ENCODE measurements at regions not wholly inside any gene's neighbourhood (a gene's known extent, or its start where the extent isn't known, plus 50 kb on each side); places are given as distances from the start of the nearest gene placed in this dataset.

DNA sequence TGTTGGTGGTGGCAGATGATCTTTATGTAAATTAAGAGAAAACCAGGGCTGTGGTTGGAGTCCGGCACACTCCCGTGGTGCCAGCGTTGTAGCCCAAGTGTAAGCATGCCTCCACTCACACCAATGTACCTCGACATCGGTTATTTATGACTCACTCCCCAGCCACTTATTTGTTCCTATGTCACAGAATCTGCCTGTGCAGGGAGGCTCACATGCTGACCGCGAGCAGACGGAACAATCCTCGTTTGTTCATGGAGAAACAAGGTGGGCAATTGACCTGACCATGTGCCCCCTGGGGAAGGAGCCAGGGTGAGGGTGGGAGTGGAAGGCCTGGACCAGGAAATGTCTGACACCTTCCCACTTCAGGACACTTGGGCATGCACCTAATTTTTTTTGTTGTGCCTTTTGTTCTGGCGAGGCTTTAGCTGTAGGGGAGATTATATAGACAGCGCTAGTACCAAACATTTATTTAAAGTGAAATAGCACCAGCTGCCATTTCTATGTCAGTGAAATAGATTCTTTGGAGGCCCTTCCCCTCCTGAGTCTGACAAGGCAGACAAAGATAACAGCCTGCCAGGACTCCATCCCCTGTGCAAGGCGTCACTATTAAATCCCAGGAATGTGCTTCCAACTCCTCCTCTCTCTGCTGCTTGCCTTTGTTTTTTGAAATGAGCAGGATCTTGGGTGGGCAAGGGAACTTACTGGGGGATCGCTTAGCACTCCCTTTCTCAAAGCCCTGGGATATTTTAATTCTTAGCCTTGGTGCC is 394.2 kb downstream of the FGF9 start:
- in situ Hi-C loops (cut with HindIII; ENCODE audit: low sequenced_read_pairs), result no loop called here
- DNase-seq (ENCODE audit: low spot score), result no peak

- in situ Hi-C loops (cut with HindIII; ENCODE audit: low sequenced_read_pairs), result no loop called here
- no peak for DNase-seq (ENCODE audit: low spot score)
These were observed 402.8 kb downstream of the FGF9 start for GRCh38 chr13:22073718-22074117.

DNA sequence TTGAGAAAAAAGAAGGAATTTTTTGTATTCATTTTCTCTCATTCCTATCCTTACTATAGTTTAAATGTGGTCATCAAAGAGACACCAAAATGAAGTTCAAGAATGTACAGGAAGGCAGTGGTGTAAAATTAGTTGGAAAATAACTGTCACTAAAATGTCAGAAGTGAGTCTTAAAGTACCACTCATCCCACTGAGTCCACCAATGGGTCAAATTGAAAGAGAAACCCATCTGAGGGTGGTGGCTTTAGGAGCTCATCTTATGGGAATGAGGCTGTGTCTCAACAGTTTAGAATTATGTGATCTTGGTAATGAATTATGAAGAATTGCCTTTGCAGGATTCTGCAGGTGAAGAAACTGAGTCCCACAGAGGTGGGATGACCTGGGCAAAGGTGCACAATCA is 403.5 kb downstream of the FGF9 start:
- no peak for DNase-seq (ENCODE audit: low spot score)
- in situ Hi-C loops (cut with HindIII; ENCODE audit: low sequenced_read_pairs), result no loop called here

GRCh38 chr13:22076658-22077057 is 405.8 kb downstream of the FGF9 start:
- in situ Hi-C loops (cut with HindIII; ENCODE audit: low sequenced_read_pairs), result no loop called here
- no peak for DNase-seq (ENCODE audit: low spot score)

DNA sequence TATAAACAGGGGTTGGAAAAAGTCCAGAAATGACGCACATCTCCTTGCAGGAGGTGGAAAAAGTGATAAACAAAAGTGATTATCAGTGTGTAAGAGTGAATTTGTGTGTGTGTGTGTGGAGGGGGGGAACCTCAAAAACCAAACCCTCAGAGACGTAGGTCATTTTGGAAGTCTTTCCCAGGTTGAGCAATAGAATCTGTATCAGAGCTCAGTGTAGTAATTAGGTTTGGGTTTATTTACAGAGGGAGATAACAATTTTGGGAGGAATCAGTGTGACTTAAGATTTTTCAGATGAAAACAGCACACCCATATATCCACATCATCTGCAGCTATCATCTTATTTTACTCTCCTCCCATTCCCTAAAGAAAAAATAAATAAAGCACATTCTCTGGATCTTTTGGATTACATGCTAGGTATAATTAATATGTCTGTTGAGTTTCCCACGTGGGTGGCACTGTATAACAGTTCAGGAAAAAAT is 406.4 kb downstream of the FGF9 start:
- no peak for DNase-seq (ENCODE audit: low spot score)
- in situ Hi-C loops (cut with HindIII; ENCODE audit: low sequenced_read_pairs), result no loop called here

DNA sequence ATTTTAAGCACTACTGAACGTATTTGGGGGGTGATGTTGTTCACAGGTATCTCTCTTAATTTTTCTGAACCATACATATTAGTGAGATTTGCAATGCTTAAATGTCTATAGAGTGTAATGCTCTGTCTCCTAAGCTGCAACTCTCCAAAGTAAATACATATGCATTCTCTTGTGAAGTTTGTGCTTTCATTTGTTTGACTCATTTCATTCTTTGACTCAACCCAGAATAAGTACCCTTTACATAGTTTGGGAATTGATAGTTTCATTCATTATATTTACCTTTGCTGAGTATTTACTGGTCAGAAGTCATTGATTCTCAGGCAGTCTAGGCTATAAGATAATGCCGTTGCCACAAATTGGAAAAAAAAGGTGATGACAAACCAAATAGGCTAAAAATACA is 406.9 kb downstream of the FGF9 start:
- in situ Hi-C loops (cut with HindIII; ENCODE audit: low sequenced_read_pairs), result no loop called here
- DNase-seq (ENCODE audit: low spot score), result no peak

DNA sequence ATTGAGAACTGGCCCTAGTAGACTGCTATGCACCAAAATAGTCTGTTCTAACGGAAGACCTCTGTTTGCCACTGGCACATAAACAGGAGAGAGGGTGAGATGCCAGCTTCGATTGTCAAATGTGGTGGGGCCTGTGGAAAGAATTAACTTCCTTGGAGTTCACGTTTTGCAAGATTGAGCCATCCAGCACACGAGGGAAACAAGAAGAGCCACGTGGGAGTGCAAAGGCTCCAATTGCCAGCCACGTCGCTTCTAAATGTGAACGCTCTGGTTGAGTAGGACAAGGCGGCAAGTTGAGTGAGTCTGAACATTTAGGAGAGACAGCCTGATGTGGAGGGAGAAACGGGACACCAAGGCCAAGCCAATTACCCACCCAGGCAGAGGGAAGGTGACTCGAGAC is 409.1 kb downstream of the FGF9 start:
- in situ Hi-C loops (cut with HindIII; ENCODE audit: low sequenced_read_pairs), result no loop called here

DNA sequence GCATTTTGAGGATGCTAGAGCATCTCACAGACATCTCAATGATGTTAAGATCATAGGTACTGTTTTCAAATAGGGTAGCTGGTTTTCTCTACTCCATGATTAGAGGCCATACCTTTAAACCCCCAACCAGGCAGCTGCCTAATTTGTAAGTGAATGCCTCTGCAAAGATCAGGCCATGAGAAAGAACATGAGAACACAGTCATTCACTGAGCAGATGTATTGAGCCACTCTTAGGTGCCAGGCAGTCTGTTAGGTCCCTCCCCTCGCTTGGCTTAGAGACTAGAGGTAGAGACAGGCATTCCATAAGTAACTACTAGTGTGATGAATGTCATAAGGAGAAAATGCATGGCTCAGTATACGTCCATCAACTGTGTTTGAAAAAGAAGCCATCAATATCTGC is 410.0 kb downstream of the FGF9 start:
- in situ Hi-C loops (cut with HindIII; ENCODE audit: low sequenced_read_pairs), result no loop called here
- no peak for DNase-seq (ENCODE audit: low spot score)

More for the DNA sequence above, 409.1 kb downstream of the FGF9 start:
- DNase-seq (ENCODE audit: low spot score), result no peak

DNA sequence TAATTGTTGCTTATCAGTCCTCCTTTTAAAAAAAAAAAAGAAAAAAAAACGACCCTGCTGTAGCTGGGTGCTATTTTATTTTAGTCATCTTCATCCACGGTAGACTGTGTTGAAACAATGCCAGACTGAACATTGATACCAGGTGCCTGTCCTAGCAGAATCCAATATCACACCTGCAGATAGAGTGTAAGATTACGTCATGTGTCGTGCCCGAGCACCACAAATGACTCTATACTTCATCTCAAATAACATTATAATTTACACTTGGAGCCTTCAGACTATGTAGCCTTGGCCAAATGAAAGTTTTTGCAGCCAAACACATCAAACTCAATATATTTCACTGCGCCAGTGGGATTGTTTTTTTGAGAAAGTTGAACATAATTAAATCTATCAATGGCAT is 410.6 kb downstream of the FGF9 start:
- in situ Hi-C loops (cut with HindIII; ENCODE audit: low sequenced_read_pairs), result no loop called here
- no peak for DNase-seq (ENCODE audit: low spot score)

- in situ Hi-C loops (cut with HindIII; ENCODE audit: low sequenced_read_pairs), result no loop called here
- no peak for DNase-seq (ENCODE audit: low spot score)
These were observed 411.2 kb downstream of the FGF9 start for GRCh38 chr13:22082030-22082429.

GRCh38 chr13:22082437-22083100 is 411.7 kb downstream of the FGF9 start:
- in situ Hi-C loops (cut with HindIII; ENCODE audit: low sequenced_read_pairs), result no loop called here
- DNase-seq (ENCODE audit: low spot score), result no peak

DNA sequence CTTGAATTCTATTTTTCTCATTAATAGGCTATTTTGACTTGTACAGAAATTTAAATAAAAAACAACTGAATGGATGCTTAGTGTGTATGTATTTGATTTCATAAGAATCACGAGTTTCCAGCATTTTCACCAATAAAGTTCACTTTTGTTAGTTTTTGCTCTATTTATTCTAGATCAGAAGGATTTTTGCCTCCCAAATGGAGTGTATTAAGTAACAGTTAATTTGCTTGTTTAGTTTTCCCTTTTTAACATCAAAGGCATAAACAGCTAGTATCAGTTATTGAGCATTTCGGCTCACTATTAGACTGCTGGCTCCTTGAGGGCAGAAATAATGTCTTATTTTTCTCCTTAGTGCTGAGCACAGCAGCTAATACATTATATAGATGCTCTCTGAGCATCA is 414.1 kb downstream of the FGF9 start:
- no peak for DNase-seq (ENCODE audit: low spot score)
- in situ Hi-C loops (cut with HindIII; ENCODE audit: low sequenced_read_pairs), result no loop called here

- DNase-seq (ENCODE audit: low spot score), result no peak
These were observed 415.9 kb downstream of the FGF9 start for GRCh38 chr13:22086597-22087330.

GRCh38 chr13:22090106-22090505 is 419.2 kb downstream of the FGF9 start:
- DNase-seq (ENCODE audit: low spot score), result no peak
- in situ Hi-C loops (cut with HindIII; ENCODE audit: low sequenced_read_pairs), result no loop called here

More at GRCh38 chr13:22086597-22087330, 415.9 kb downstream of the FGF9 start:
- in situ Hi-C loops (cut with HindIII; ENCODE audit: low sequenced_read_pairs), result no loop called here

DNA sequence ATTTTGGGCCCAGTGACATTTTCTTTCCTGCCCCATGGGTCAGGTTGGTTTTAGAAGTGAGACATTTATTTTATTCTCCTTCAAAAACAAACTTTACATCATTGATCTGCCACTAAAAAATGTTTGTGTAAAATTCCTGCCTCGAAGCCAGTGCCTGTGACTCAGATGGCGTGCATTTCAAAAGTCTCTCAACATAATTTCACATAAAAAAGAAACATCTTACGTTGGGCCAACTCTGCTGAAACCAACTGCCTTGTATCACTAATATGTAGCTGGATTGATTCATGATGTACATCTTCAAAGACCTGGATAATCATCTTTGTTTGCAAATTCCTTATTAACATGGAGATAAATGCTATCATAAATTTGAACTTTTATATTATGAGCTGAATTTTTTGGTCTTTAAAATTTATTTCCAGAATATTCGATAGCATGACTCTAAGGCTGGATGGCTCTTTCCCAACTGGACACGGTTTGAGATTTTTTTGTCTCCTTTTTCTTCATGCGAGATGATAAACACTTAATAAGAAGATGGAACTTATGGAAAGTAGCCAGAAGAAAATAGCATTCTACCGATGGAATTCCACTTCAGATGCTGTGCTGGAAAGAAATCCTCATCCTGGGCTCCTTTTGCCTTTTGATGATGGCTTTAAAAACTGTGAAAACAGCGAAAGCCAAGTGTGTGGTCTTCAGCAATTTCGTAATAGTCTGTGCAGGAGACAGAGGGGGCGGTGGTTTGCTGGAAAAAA is 420.5 kb downstream of the FGF9 start:
- in situ Hi-C loops (cut with HindIII; ENCODE audit: low sequenced_read_pairs), result no loop called here

GRCh38 chr13:22091971-22092300 is 421.1 kb downstream of the FGF9 start:
- in situ Hi-C loops (cut with HindIII; ENCODE audit: low sequenced_read_pairs), result no loop called here
- DNase-seq (ENCODE audit: low spot score), result no peak

More for the DNA sequence above, 420.5 kb downstream of the FGF9 start:
- DNase-seq (ENCODE audit: low spot score), result no peak

DNA sequence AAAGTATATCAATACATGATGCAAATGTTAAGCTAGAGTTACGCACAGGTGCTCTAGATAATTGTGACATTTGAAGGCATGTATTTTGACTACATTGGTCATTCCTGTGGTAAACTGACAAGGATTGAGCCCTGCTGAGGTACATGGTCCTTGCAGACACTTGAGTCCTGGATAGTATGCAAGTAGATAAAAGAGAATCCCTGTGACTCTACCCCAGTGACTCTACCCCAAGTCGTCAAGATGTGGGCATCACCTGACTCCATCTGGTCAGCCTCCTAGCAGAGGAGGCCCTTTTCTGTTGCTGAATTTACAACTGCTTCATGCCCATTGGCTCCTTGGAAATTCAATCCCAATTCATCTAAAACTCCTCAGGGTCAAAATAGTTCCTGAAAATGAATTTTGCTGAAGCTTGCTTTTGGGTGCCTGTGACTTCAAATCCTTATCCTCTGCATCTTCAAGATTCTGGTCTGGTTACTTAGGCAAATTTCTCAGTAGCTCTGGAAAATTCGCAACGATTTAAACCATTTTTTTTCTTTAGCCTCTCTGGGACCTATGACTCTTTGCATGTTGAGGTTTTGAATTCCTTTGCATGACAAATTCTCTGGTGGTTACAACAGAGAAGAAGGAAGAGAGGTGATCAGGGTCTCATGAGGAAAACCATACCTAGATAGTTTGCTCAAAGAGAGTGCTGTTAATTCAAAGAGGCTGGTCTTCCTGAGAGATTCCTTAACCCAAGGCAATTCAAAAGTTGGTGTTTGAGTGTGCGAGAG is 422.1 kb downstream of the FGF9 start:
- no peak for DNase-seq (ENCODE audit: low spot score)
- in situ Hi-C loops (cut with HindIII; ENCODE audit: low sequenced_read_pairs), result no loop called here

- DNase-seq (ENCODE audit: low spot score), result no peak
- in situ Hi-C loops (cut with HindIII; ENCODE audit: low sequenced_read_pairs), result no loop called here
These were observed 424.9 kb downstream of the FGF9 start for GRCh38 chr13:22095794-22096193.

DNA sequence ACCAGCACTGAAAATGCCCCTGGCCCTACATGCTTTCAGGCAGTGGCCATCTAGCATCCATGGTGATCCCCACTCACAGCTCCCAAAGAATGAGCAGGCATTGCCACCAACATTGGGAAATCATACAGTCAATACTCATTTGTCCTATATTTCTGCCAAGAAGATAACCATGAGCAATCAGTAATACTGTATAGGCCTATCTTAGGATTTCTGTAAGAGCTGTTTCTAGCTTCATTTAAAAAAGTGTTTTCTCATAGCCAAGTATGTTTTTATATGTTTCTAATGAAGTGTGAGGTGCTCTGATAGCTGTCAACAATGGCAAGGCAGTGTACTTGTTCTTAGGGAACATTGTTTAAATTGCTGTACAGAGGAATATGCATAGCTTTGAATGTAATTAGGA is 428.7 kb downstream of the FGF9 start:
- no peak for DNase-seq (ENCODE audit: low spot score)
- in situ Hi-C loops (cut with HindIII; ENCODE audit: low sequenced_read_pairs), result no loop called here

Data from G401 (cell line).